ENCODE measurements at regions not wholly inside any gene's neighbourhood (a gene's known extent, or its start where the extent isn't known, plus 50 kb on each side); places are given as distances from the start of the nearest gene placed in this dataset.

DNA sequence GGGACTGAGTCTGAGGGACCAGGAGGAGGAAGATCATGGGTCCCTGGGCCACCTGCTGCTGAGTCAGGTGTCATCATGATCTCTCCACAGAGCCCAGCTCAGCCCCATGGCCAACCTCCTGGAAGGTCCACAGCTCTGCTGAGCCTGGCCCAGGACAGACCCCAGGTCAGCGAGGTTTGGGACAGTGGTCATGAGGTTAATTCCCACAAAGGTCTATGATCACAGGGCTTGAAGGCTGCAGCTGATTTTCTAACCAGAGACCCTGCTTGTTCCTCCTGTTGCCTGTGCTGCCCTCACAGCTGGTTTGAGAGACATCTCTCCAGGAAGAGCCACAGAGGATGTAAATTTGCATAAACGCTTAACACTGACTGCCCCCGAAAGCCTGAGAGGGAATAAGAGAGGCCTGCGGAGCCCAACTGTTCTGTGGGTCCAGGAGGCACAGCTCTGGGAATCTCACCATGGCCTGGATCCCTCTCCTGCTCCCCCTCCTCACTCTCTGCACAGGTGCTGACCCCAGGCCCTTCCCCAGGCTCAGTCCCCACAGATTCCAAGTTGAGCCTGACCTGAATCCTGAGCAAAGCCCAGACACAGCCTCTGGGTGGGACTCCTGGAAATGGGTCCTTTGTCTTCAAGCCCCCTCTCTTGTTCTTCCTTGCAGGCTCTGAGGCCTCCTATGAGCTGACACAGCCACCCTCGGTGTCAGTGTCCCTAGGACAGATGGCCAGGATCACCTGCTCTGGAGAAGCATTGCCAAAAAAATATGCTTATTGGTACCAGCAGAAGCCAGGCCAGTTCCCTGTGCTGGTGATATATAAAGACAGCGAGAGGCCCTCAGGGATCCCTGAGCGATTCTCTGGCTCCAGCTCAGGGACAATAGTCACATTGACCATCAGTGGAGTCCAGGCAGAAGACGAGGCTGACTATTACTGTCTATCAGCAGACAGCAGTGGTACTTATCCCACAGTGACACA lies 102.8 kb downstream of the GGTLC2 start:
- Histone ChIP-seq H3K4me1 (ENCODE audit: insufficient read depth, low read length, poor library complexity, severe bottlenecking) (no peaks in the 10 kb centered on the region), H3K9me3 (ENCODE audit: low read depth, low read length, poor library complexity, severe bottlenecking) (no peaks in the 10 kb centered on the region), H3K27me3 (replicated peaks; ENCODE audit: insufficient read depth, low read depth, low read length, poor library complexity) (peaks cover 8% of the 10 kb centered on the region), H3K4me3 (ENCODE audit: low read depth, low read length, poor library complexity, severe bottlenecking) (no peak overlapping the region), H3K27ac (ENCODE audit: low read depth, low read length, poor library complexity, severe bottlenecking) (no peak overlapping the region), H3K36me3 (ENCODE audit: insufficient read depth, low read length, poor library complexity, severe bottlenecking) (no peaks in the 10 kb centered on the region)
- no peak for TF ChIP-seq EZH2 (IDR thresholded peaks at IDR 0.05; ENCODE audit: borderline replicate concordance, low read depth, low read length, poor library complexity, severe bottlenecking)
- TF ChIP-seq, protein P1, sequence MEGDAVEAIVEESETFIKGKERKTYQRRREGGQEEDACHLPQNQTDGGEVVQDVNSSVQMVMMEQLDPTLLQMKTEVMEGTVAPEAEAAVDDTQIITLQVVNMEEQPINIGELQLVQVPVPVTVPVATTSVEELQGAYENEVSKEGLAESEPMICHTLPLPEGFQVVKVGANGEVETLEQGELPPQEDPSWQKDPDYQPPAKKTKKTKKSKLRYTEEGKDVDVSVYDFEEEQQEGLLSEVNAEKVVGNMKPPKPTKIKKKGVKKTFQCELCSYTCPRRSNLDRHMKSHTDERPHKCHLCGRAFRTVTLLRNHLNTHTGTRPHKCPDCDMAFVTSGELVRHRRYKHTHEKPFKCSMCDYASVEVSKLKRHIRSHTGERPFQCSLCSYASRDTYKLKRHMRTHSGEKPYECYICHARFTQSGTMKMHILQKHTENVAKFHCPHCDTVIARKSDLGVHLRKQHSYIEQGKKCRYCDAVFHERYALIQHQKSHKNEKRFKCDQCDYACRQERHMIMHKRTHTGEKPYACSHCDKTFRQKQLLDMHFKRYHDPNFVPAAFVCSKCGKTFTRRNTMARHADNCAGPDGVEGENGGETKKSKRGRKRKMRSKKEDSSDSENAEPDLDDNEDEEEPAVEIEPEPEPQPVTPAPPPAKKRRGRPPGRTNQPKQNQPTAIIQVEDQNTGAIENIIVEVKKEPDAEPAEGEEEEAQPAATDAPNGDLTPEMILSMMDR (conservative IDR thresholded peaks at IDR 0.05; ENCODE audit: low read depth, low read length), result no peak
- intact Hi-C loops (cut with micrococcal nuclease; ENCODE audit: unreplicated experiment), result no loop called here
- DNase-seq (ENCODE audit: low spot score), result no peak
- CTCF ChIA-PET, result interaction anchor here (0.6 kb wide), 1 partner anchor 345 kb away, joined by 11 read pairs; no protein-coding TSS in a partner anchor
- POLR2A ChIA-PET (ENCODE audit: low non-redundant PET), result no interaction called here
- no TSS peak for BruUV-seq (replicated peaks)

DNA sequence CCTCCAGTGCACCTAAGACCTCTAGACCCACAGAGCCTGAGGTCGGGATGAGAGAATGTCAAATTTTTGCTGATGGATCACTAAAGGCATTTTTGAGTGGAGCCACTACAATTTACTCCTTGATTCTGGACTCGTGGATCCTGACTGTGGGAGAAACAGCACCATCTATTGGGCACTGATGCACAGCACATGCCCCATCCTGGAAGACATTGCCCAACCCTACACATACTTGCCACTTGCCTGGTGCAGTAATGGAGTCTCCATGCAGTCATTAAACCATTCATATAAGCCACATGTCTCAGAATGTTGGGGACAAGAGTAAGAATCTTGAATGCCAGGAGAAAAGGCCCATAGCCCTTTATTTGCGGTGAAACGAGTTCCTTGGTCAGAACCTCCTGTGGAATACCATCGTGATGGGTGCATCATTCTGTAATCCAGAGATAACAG lies 103.9 kb downstream of the GGTLC2 start:
- no peaks in the 10 kb centered on the region for H3K9me3 ChIP-seq (ENCODE audit: low read depth, low read length, poor library complexity, severe bottlenecking)
- H3K27me3 ChIP-seq (replicated peaks; ENCODE audit: insufficient read depth, low read depth, low read length, poor library complexity), result no peaks in the 10 kb centered on the region
- H3K36me3 ChIP-seq (ENCODE audit: insufficient read depth, low read length, poor library complexity, severe bottlenecking), result no peaks in the 10 kb centered on the region
- TF ChIP-seq, protein P1 (conservative IDR thresholded peaks at IDR 0.05; ENCODE audit: low read depth, low read length), result peak; percentile 83
- TF ChIP-seq EZH2 (IDR thresholded peaks at IDR 0.05; ENCODE audit: borderline replicate concordance, low read depth, low read length, poor library complexity, severe bottlenecking), result no peak
- POLR2A ChIA-PET (ENCODE audit: low non-redundant PET), result no interaction called here
- no TSS peak for BruUV-seq (replicated peaks)
- H3K27ac ChIP-seq (ENCODE audit: low read depth, low read length, poor library complexity, severe bottlenecking), result no peak overlapping the region
- no peak overlapping the region for H3K4me3 ChIP-seq (ENCODE audit: low read depth, low read length, poor library complexity, severe bottlenecking)
- intact Hi-C loops (cut with micrococcal nuclease; ENCODE audit: unreplicated experiment), result no loop called here
- CTCF ChIA-PET, result no interaction called here
- no peaks in the 10 kb centered on the region for H3K4me1 ChIP-seq (ENCODE audit: insufficient read depth, low read length, poor library complexity, severe bottlenecking)
- peak; percentile 57 for DNase-seq (ENCODE audit: low spot score)

- intact Hi-C loops (cut with micrococcal nuclease; ENCODE audit: unreplicated experiment), result no loop called here
- no TSS peak for BruUV-seq (replicated peaks)
- TF ChIP-seq, protein P1 (conservative IDR thresholded peaks at IDR 0.05; ENCODE audit: low read depth, low read length), result no peak
- TF ChIP-seq EZH2 (IDR thresholded peaks at IDR 0.05; ENCODE audit: borderline replicate concordance, low read depth, low read length, poor library complexity, severe bottlenecking), result no peak
- DNase-seq (ENCODE audit: low spot score), result no peak
- Histone ChIP-seq H3K4me1 (ENCODE audit: insufficient read depth, low read length, poor library complexity, severe bottlenecking) (no peaks in the 10 kb centered on the region), H3K4me3 (ENCODE audit: low read depth, low read length, poor library complexity, severe bottlenecking) (no peak overlapping the region), H3K36me3 (ENCODE audit: insufficient read depth, low read length, poor library complexity, severe bottlenecking) (no peaks in the 10 kb centered on the region), H3K27ac (ENCODE audit: low read depth, low read length, poor library complexity, severe bottlenecking) (no peak overlapping the region), H3K27me3 (replicated peaks; ENCODE audit: insufficient read depth, low read depth, low read length, poor library complexity) (no peaks in the 10 kb centered on the region), H3K9me3 (ENCODE audit: low read depth, low read length, poor library complexity, severe bottlenecking) (no peaks in the 10 kb centered on the region)
- ChIA-PET POLR2A (ENCODE audit: low non-redundant PET) (no interaction called here), CTCF (no interaction called here)
Observed at GRCh38 chr22:22748756-22749155, 104.3 kb downstream of the GGTLC2 start.

All from A673 (cell line).